Tibial artery (tissue), 4 donors: ENCODE measurements at regions not wholly inside any gene's neighbourhood (a gene's known extent, or its start where the extent isn't known, plus 50 kb on each side); places are given as distances from the start of the nearest gene placed in this dataset.

Experiments used
- DNase-seq, 2 donors: peaks; one replicate each; pipeline ENCODE4 v3.0.0-alpha.2; 2019
- H3K27ac ChIP-seq, 2 donors: fragments of 200-600 bp; sonication (generic) in 1 of 2; 1 replicate in 1 of 2; 2 replicates in 1 of 2; pipeline ENCODE4 v1.5.1; 2018 to 2019; ENCODE audit warnings: mild to moderate bottlenecking in 1 of 2
- H3K27me3 ChIP-seq, 2 donors: fragments of 200-600 bp; sonication (generic) in 1 of 2; one replicate each; pipeline versions ENCODE4 v1.5.1 to v1.6.0; 2016 to 2019
- H3K36me3 ChIP-seq, 3 donors: fragments of 200-600 bp; sonication (generic) in 2 of 3; one replicate each; pipeline ENCODE4 v1.5.1; 2016 to 2019; ENCODE audit warnings: mild to moderate bottlenecking in 2 of 3
- H3K4me1 ChIP-seq, 4 donors: fragments of 200-600 bp; sonication (generic) in 2 of 4; 1 replicate in 3 of 4; 2 replicates in 1 of 4; pipeline ENCODE4 v1.5.1; 2016 to 2019
- H3K4me3 ChIP-seq, 2 donors: fragments of 200-600 bp; sonication (generic) in 1 of 2; 1 replicate in 1 of 2; 2 replicates in 1 of 2; pipeline ENCODE4 v1.5.1; 2018 to 2019; ENCODE audit warnings: mild to moderate bottlenecking in 2 of 2
- H3K9me3 ChIP-seq, 3 donors: fragments of 200-600 bp; sonication (generic) in 1 of 3; one replicate each; pipeline ENCODE4 v1.5.1; 2016 to 2019
- intact Hi-C: fragments of 100-400 bp; cut with DNase I; formaldehyde crosslinking; loops from one replicate; pipeline ENCODE4 v1.15.0; 2023; ENCODE audit warnings: low total_unique reads
- TF ChIP-seq, protein P1 (sequence below), 2 experiments: fragments of 200-600 bp in 1 of 2; fragments of 450-650 bp in 1 of 2; IDR thresholded peaks; one replicate each; pipeline ENCODE4 v1.5.1; 2017 to 2019; ENCODE audit warnings: antibody characterized with exemption in 2 of 2, mild to moderate bottlenecking in 1 of 2, moderate library complexity in 1 of 2

DNA sequence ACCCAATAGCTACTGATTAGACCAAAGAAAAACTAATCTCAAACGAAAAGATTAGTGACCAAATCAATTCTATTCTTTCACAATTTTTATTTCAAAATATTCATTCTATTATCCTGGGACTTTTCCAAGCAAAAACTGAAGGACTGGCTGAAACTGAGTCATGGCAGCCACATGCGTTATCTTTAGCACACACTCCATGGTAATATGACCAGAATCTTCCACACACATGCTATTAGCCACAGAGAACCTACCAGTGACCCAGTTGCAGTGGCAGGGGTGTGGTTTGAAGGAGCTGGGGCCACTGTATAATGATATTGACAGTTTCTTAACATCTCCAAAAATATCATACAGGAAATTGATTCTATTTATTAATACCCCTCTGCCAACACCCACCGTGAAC, 154.8 kb upstream of the ABI3BP start:
- Histone ChIP-seq H3K4me3 (no peak overlapping the region), H3K36me3 (no peaks in the 10 kb centered on the region), H3K27me3 (no peaks in the 10 kb centered on the region), H3K9me3 (no peaks in the 10 kb centered on the region), H3K4me1 (peaks cover 0 to 19% (median 0%) of the 10 kb centered on the region in 4 donors), H3K27ac (no peak overlapping the region)
- no peak for DNase-seq
- TF ChIP-seq, protein P1, sequence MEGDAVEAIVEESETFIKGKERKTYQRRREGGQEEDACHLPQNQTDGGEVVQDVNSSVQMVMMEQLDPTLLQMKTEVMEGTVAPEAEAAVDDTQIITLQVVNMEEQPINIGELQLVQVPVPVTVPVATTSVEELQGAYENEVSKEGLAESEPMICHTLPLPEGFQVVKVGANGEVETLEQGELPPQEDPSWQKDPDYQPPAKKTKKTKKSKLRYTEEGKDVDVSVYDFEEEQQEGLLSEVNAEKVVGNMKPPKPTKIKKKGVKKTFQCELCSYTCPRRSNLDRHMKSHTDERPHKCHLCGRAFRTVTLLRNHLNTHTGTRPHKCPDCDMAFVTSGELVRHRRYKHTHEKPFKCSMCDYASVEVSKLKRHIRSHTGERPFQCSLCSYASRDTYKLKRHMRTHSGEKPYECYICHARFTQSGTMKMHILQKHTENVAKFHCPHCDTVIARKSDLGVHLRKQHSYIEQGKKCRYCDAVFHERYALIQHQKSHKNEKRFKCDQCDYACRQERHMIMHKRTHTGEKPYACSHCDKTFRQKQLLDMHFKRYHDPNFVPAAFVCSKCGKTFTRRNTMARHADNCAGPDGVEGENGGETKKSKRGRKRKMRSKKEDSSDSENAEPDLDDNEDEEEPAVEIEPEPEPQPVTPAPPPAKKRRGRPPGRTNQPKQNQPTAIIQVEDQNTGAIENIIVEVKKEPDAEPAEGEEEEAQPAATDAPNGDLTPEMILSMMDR (IDR thresholded peaks at IDR 0.05) = no peak
- intact Hi-C loops = no loop called here

DNA sequence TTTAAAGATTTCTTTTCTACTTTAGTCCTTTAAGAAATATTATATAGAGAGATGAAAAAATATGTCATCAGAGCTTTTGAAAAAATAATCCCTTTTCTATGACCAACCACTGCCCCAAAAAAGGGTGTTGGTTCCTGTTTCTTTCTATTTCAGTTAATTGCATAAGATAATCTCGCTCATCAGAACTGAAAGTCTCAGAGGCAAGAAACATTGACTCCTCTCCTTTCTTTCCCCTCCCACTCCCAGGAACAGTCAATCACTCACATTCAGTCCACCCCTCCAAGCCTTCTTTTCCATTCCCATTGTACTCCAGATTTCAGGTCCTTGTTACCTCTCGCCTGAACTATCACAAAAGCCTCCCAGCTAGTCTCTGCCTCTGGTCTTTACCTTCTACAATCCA, 153.7 kb upstream of the ABI3BP start:
- Histone ChIP-seq H3K27me3 (no peaks in the 10 kb centered on the region), H3K36me3 (no peaks in the 10 kb centered on the region), H3K9me3 (no peaks in the 10 kb centered on the region), H3K4me3 (no peak overlapping the region), H3K27ac (no peak overlapping the region), H3K4me1 (peaks cover 0 to 24% (median 0%) of the 10 kb centered on the region in 4 donors)
- DNase-seq = no peak
- intact Hi-C loops = no loop called here
- TF ChIP-seq, protein P1 (IDR thresholded peaks at IDR 0.05) = no peak

DNA sequence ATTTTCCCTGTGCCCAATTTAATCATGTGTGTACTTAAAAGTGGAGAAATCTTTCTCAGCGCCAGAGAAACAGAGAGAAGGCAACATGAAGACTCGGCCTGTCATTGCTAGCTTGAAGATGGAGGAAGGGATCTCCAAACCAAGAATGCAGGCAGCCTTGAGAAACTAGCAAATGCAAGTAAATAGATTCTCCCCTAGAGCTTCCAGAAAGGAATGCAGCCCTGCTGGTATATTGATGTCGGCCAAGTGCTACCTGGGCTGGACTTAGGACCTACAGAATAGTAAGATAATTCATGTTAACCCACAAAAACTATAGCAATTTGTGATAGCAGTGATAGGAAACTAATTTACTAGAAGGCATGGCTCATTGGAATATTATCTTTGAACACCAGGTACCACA, 150.9 kb upstream of the ABI3BP start:
- DNase-seq = no peak
- H3K27ac ChIP-seq = no peak overlapping the region
- H3K4me3 ChIP-seq = no peak overlapping the region
- TF ChIP-seq, protein P1 (IDR thresholded peaks at IDR 0.05) = no peak
- H3K27me3 ChIP-seq = no peaks in the 10 kb centered on the region
- peaks cover 0 to 13% (median 0%) of the 10 kb centered on the region in 4 donors for H3K4me1 ChIP-seq
- no peaks in the 10 kb centered on the region for H3K36me3 ChIP-seq
- H3K9me3 ChIP-seq = no peaks in the 10 kb centered on the region
- intact Hi-C loops = no loop called here

DNA sequence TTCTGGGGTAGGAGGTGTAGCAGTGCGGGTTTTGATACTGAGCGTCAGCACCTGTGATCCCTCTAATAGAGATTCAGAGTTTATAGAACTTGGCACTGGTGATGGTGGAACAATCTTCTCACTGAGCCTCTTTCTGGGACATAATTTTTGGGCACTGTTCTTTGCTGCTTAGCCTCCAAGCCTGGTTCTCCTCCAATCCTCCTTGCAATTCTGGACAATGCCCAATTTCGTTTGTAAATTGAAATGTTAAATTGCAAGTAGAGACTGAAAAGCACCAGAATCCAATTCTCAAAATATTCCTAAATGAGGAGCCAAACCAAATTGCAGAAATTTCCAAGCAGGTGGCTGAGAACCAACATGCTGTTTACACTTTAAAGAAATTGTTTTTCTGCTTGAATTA, 149.8 kb upstream of the ABI3BP start:
- Histone ChIP-seq H3K4me3 (no peak overlapping the region), H3K27ac (no peak overlapping the region), H3K9me3 (no peaks in the 10 kb centered on the region), H3K36me3 (no peaks in the 10 kb centered on the region), H3K27me3 (no peaks in the 10 kb centered on the region), H3K4me1 (peaks cover 0 to 13% (median 0%) of the 10 kb centered on the region in 4 donors)
- TF ChIP-seq, protein P1 (IDR thresholded peaks at IDR 0.05) = no peak
- intact Hi-C loops = no loop called here
- DNase-seq = no peak

DNA sequence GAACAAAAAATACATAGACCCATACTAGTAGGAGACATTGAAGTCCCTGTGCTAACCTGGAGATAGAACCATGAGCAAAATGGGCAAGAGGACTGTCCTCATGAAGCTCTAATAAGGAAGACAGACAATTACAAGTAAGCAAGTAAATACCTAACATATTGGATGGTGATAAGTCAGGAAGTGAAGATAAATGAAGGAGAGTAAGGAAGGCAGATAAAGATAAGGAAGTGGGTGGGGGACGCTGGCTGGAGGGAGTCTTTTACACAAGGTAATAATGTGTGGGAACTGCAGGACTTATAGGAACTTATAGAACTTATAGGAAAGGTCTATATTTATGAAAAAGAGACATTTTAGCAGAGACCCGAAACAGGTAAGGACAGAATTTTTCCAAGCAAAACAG, 148.9 kb upstream of the ABI3BP start:
- DNase-seq = no peak
- intact Hi-C loops = no loop called here

More for the DNA sequence above, 148.9 kb upstream of the ABI3BP start:
- no peaks in the 10 kb centered on the region for H3K9me3 ChIP-seq
- no peak overlapping the region for H3K27ac ChIP-seq
- H3K27me3 ChIP-seq = no peaks in the 10 kb centered on the region
- peaks cover 0 to 13% (median 0%) of the 10 kb centered on the region in 4 donors for H3K4me1 ChIP-seq
- TF ChIP-seq, protein P1 (IDR thresholded peaks at IDR 0.05) = no peak
- no peaks in the 10 kb centered on the region for H3K36me3 ChIP-seq
- no peak overlapping the region for H3K4me3 ChIP-seq
